Common myeloid progenitor, CD34-positive (primary cell): ENCODE measurements at regions not wholly inside any gene's neighbourhood (a gene's known extent, or its start where the extent isn't known, plus 50 kb on each side); places are given as distances from the start of the nearest gene placed in this dataset.

Source experiments
- CTCF ChIA-PET: fragments of 350-600 bp; sonication (Branson Sonifier 250); formaldehyde crosslinking; loops from one replicate; lab custom pipeline; 2021; ENCODE audit warnings: antibody characterized with exemption; lab: Charles Lee
- POLR2A ChIA-PET: fragments of 350-600 bp; sonication (Branson Sonifier 250); formaldehyde crosslinking; loops from one replicate; lab custom pipeline; 2021; ENCODE audit warnings: antibody characterized with exemption; lab: Charles Lee
- DNase-seq, 3 donors: peaks; one replicate each; pipeline versions ENCODE4 v3.0.0 to v3.0.0-alpha.2; 2013
- H3K27ac ChIP-seq, 2 experiments: 1 replicate in 1 of 2; 2 replicates in 1 of 2; pipeline ENCODE4 v1.7.0; 2013; ENCODE audit warnings: inconsistent platforms in 2 of 2, low read length in 2 of 2, mild to moderate bottlenecking in 2 of 2, low read depth in 1 of 2, moderate library complexity in 1 of 2; ENCODE audit not compliant: severe bottlenecking in 2 of 2, insufficient read depth in 1 of 2, poor library complexity in 1 of 2
- H3K27me3 ChIP-seq, 5 experiments: replicated peaks in 2 of 5; 1 replicate in 3 of 5; 2 replicates in 2 of 5; pipeline versions ENCODE4 v1.6.1 to v1.7.0; 2013; ENCODE audit warnings: low read length in 4 of 5, mild to moderate bottlenecking in 2 of 5, moderate library complexity in 2 of 5, inconsistent platforms in 1 of 5; ENCODE audit not compliant: insufficient read depth in 5 of 5, control insufficient read depth in 4 of 5
- H3K36me3 ChIP-seq, 4 experiments: 1 replicate in 2 of 4; 2 replicates in 2 of 4; pipeline versions ENCODE4 v1.6.1 to v1.7.0; 2013; ENCODE audit warnings: low read length in 3 of 4, control low read depth in 1 of 4, mild to moderate bottlenecking in 1 of 4; ENCODE audit not compliant: control insufficient read depth in 4 of 4, insufficient read depth in 4 of 4
- H3K4me1 ChIP-seq, 4 experiments: 1 replicate in 3 of 4; 2 replicates in 1 of 4; pipeline versions ENCODE4 v1.6.1 to v1.7.1; 2013; ENCODE audit warnings: low read length in 3 of 4, mild to moderate bottlenecking in 3 of 4, control low read depth in 1 of 4, inconsistent platforms in 1 of 4, moderate library complexity in 1 of 4; ENCODE audit not compliant: control insufficient read depth in 4 of 4, insufficient read depth in 4 of 4; ENCODE audit errors: control extremely low read depth in 1 of 4
- H3K4me3 ChIP-seq, 7 experiments: 1 replicate in 4 of 7; 2 replicates in 3 of 7; pipeline versions ENCODE4 v1.5.1 to v1.7.0; 2013; ENCODE audit warnings: mild to moderate bottlenecking in 7 of 7, low read length in 6 of 7, moderate library complexity in 6 of 7, inconsistent platforms in 2 of 7, low read depth in 2 of 7, control low read depth in 1 of 7; ENCODE audit not compliant: insufficient read depth in 4 of 7, control insufficient read depth in 1 of 7; ENCODE audit errors: extremely low read depth in 1 of 7
- H3K9me3 ChIP-seq, 5 experiments: 1 replicate in 4 of 5; 2 replicates in 1 of 5; pipeline versions ENCODE4 v1.6.1 to v1.7.1; 2013; ENCODE audit warnings: low read length in 4 of 5, mild to moderate bottlenecking in 2 of 5, inconsistent platforms in 1 of 5, low read depth in 1 of 5, moderate library complexity in 1 of 5; ENCODE audit not compliant: control insufficient read depth in 4 of 5, insufficient read depth in 2 of 5; ENCODE audit errors: control extremely low read depth in 1 of 5
- WGBS: methylation state at CpG from one replicate; pipeline ENCODE4 v1.1.5; 2013; ENCODE audit not compliant: insufficient coverage; 5-methylcytosine and 5-hydroxymethylcytosine counted together

GRCh38 chr9:118331622-118332045 lies 627.4 kb downstream of the TLR4 start:
- Histone ChIP-seq H3K27ac (no peak overlapping the region), H3K9me3 (no peaks in the 10 kb centered on the region), H3K4me3 (no peak overlapping the region), H3K4me1 (no peaks in the 10 kb centered on the region), H3K36me3 (no peaks in the 10 kb centered on the region), H3K27me3 (no peaks in the 10 kb centered on the region)
- no peak for DNase-seq
- CTCF ChIA-PET = no interaction called here
- whole genome bisulfite sequencing = 100% methylated on average over 5 of the region's 5 CpGs
- POLR2A ChIA-PET = no interaction called here

- H3K27ac ChIP-seq = no peak overlapping the region
Measured at GRCh38 chr9:118336250-118336942, 632.2 kb downstream of the TLR4 start.

GRCh38 chr9:118336943-118337330 lies 632.7 kb downstream of the TLR4 start:
- no peak for DNase-seq
- 83% methylated on average over 2 of the region's 2 CpGs for WGBS
- CTCF ChIA-PET = no interaction called here
- Histone ChIP-seq H3K9me3 (no peaks in the 10 kb centered on the region), H3K36me3 (no peaks in the 10 kb centered on the region), H3K4me1 (no peaks in the 10 kb centered on the region), H3K27ac (no peak overlapping the region), H3K27me3 (no peaks in the 10 kb centered on the region), H3K4me3 (no peak overlapping the region)
- POLR2A ChIA-PET = no interaction called here

More at GRCh38 chr9:118336250-118336942, 632.2 kb downstream of the TLR4 start:
- WGBS = 90% methylated on average over 3 of the region's 5 CpGs
- Histone ChIP-seq H3K4me1 (no peaks in the 10 kb centered on the region), H3K9me3 (no peaks in the 10 kb centered on the region), H3K4me3 (no peak overlapping the region), H3K36me3 (no peaks in the 10 kb centered on the region), H3K27me3 (no peaks in the 10 kb centered on the region)
- ChIA-PET POLR2A (no interaction called here), CTCF (no interaction called here)
- no peak for DNase-seq

GRCh38 chr9:118360036-118360435 lies 655.8 kb downstream of the TLR4 start:
- no peaks in the 10 kb centered on the region for H3K4me1 ChIP-seq
- H3K9me3 ChIP-seq = peaks cover 0 to 13% (median 6%) of the 10 kb centered on the region in 5 experiments
- no peaks in the 10 kb centered on the region for H3K36me3 ChIP-seq
- no peak overlapping the region for H3K27ac ChIP-seq
- H3K27me3 ChIP-seq = no peaks in the 10 kb centered on the region
- POLR2A ChIA-PET = no interaction called here
- CTCF ChIA-PET = no interaction called here
- H3K4me3 ChIP-seq = no peak overlapping the region
- WGBS = 100% methylated on average over 2 of the region's 4 CpGs
- DNase-seq = no peak

GRCh38 chr9:118362123-118362522 lies 657.9 kb downstream of the TLR4 start:
- ChIA-PET POLR2A (no interaction called here), CTCF (no interaction called here)
- Histone ChIP-seq H3K9me3 (peaks cover 0 to 13% (median 6%) of the 10 kb centered on the region in 5 experiments), H3K4me3 (no peak overlapping the region), H3K27ac (no peak overlapping the region), H3K4me1 (no peaks in the 10 kb centered on the region), H3K27me3 (no peaks in the 10 kb centered on the region), H3K36me3 (no peaks in the 10 kb centered on the region)
- DNase-seq = no peak
- 100% methylated on average over 1 of the region's 1 CpG for WGBS

GRCh38 chr9:118362596-118362995 lies 658.4 kb downstream of the TLR4 start:
- H3K4me3 ChIP-seq = no peak overlapping the region
- H3K27ac ChIP-seq = no peak overlapping the region
- no peaks in the 10 kb centered on the region for H3K36me3 ChIP-seq
- CTCF ChIA-PET = no interaction called here
- DNase-seq = no peak
- peaks cover 0 to 13% (median 6%) of the 10 kb centered on the region in 5 experiments for H3K9me3 ChIP-seq
- 100% methylated on average over 2 of the region's 3 CpGs for WGBS
- POLR2A ChIA-PET = no interaction called here
- H3K4me1 ChIP-seq = no peaks in the 10 kb centered on the region
- no peaks in the 10 kb centered on the region for H3K27me3 ChIP-seq

- H3K27ac ChIP-seq = no peak overlapping the region
- POLR2A ChIA-PET = no interaction called here
Measured at GRCh38 chr9:118364266-118365106, 660.3 kb downstream of the TLR4 start.

More at GRCh38 chr9:118364266-118365106, 660.3 kb downstream of the TLR4 start:
- no peaks in the 10 kb centered on the region for H3K4me1 ChIP-seq
- peaks cover 0 to 13% (median 6%) of the 10 kb centered on the region in 5 experiments for H3K9me3 ChIP-seq
- H3K36me3 ChIP-seq = no peaks in the 10 kb centered on the region
- WGBS = 88% methylated on average over 6 of the region's 7 CpGs
- no peaks in the 10 kb centered on the region for H3K27me3 ChIP-seq
- no peak for DNase-seq
- CTCF ChIA-PET = no interaction called here
- no peak overlapping the region for H3K4me3 ChIP-seq
